ENCODE measurements at regions not wholly inside any gene's neighbourhood (a gene's known extent, or its start where the extent isn't known, plus 50 kb on each side); places are given as distances from the start of the nearest gene placed in this dataset.

- no peak for TF ChIP-seq ARNT2 (CRISPR knock-in tag; IDR thresholded peaks at IDR 0.05; ENCODE audit: low read depth)
- TF ChIP-seq ZNF124 (CRISPR knock-in tag; IDR thresholded peaks at IDR 0.05) = no peak
- no peak for TF ChIP-seq AGO2 (optimal IDR thresholded peaks at IDR 0.05; ENCODE audit: low read depth, low read length)
- TF ChIP-seq ZNF282 (IDR thresholded peaks at IDR 0.05; ENCODE audit: partially characterized antibody) = no peak
- no peak for TF ChIP-seq HDAC2 (CRISPR knock-in tag; IDR thresholded peaks at IDR 0.05)
- TF ChIP-seq POLR2AphosphoS5 (IDR thresholded peaks at IDR 0.05; ENCODE audit: low read depth, low read length) = no peak
- TF ChIP-seq, protein P1, sequence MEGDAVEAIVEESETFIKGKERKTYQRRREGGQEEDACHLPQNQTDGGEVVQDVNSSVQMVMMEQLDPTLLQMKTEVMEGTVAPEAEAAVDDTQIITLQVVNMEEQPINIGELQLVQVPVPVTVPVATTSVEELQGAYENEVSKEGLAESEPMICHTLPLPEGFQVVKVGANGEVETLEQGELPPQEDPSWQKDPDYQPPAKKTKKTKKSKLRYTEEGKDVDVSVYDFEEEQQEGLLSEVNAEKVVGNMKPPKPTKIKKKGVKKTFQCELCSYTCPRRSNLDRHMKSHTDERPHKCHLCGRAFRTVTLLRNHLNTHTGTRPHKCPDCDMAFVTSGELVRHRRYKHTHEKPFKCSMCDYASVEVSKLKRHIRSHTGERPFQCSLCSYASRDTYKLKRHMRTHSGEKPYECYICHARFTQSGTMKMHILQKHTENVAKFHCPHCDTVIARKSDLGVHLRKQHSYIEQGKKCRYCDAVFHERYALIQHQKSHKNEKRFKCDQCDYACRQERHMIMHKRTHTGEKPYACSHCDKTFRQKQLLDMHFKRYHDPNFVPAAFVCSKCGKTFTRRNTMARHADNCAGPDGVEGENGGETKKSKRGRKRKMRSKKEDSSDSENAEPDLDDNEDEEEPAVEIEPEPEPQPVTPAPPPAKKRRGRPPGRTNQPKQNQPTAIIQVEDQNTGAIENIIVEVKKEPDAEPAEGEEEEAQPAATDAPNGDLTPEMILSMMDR (CRISPR knock-in tag; IDR thresholded peaks at IDR 0.05) = no peak
- no peak for TF ChIP-seq SMAD3 (CRISPR knock-in tag; IDR thresholded peaks at IDR 0.05)
Observed at GRCh38 chr7:109226699-109227098, 657.0 kb downstream of the DNAJB9 start.
